ENCODE measurements at regions not wholly inside any gene's neighbourhood (a gene's known extent, or its start where the extent isn't known, plus 50 kb on each side); places are given as distances from the start of the nearest gene placed in this dataset.

- CTCF ChIA-PET = no interaction called here
- Histone ChIP-seq H3K27me3 (ENCODE audit: control insufficient read depth in 2 of 2, insufficient read depth in 2 of 2, low read length in 2 of 2) (peaks cover 0 to 3% of the 10 kb centered on the region in 2 experiments), H3K9me1 (replicated peaks; ENCODE audit: control insufficient read depth, extremely low read depth, insufficient read depth, low read length) (no peaks in the 10 kb centered on the region), H2AFZ (ENCODE audit: low read depth, low read length) (no peak overlapping the region), H3K9ac (replicated peaks; ENCODE audit: extremely low read depth, insufficient read depth, low read length) (no peak overlapping the region), H3K36me3 (ENCODE audit: control insufficient read depth in 2 of 2, extremely low read depth in 1 of 2, insufficient read depth in 2 of 2, low read length in 2 of 2) (no peaks in the 10 kb centered on the region), H3K4me1 (ENCODE audit: control insufficient read depth, extremely low read depth, insufficient read depth, low read length) (peaks cover 10% of the 10 kb centered on the region), H4K20me1 (replicated peaks; ENCODE audit: control insufficient read depth, extremely low read depth, insufficient read depth, low read length) (no peaks in the 10 kb centered on the region), H3K27ac (ENCODE audit: insufficient read depth, low read depth, low read length) (no peak overlapping the region), H3K9me3 (replicated peaks; ENCODE audit: control insufficient read depth, insufficient read depth, low read length) (no peaks in the 10 kb centered on the region), H3K4me2 (ENCODE audit: insufficient read depth, low read length) (no peak overlapping the region), H3K4me3 (replicated peaks in 1 of 3; ENCODE audit: insufficient read depth in 1 of 3, low read depth in 1 of 3, low read length in 3 of 3) (no peak overlapping the region), H3K79me2 (ENCODE audit: control insufficient read depth, insufficient read depth, low read length) (no peaks in the 10 kb centered on the region)
- POLR2A ChIA-PET = no interaction called here
- intact Hi-C loops (cut with micrococcal nuclease) (loop anchor here (10.0 kb wide), 1 partner anchor 1637 kb away; no protein-coding TSS in a partner anchor), dilution Hi-C loops (cut with MboI; ENCODE audit: extremely low pct_ligation_motif_present, low sequenced_read_pairs) (no loop called here)
- FAIRE-seq (no peak), DNase-seq (ENCODE audit: low read depth, low spot score) (no peak)
- no TSS peak for BruUV-seq (replicated peaks)
- TF ChIP-seq MYC (IDR thresholded peaks at IDR 0.05; ENCODE audit: low read depth, low read length) = no peak
- TF ChIP-seq GATA2 (IDR thresholded peaks at IDR 0.05; ENCODE audit: insufficient read depth, insufficient read length, low read depth, low read length) = no peak
- no peak for TF ChIP-seq POLR2AphosphoS5 (IDR thresholded peaks at IDR 0.05; ENCODE audit: insufficient read depth, low read depth, low read length)
- no peak for TF ChIP-seq POLR2A (IDR thresholded peaks at IDR 0.05; ENCODE audit: low read depth, low read length)
- no peak for TF ChIP-seq EZH2 (IDR thresholded peaks at IDR 0.05; ENCODE audit: borderline replicate concordance, low read depth, low read length, severe bottlenecking)
- TF ChIP-seq CTCF (IDR thresholded peaks at IDR 0.05; ENCODE audit: extremely low read depth in 1 of 2, insufficient read depth in 1 of 2, low read depth in 1 of 2, low read length in 2 of 2) = no peak
- no peak for TF ChIP-seq JUN (IDR thresholded peaks at IDR 0.05; ENCODE audit: borderline replicate concordance, insufficient read depth, insufficient read length, low read depth)
- TF ChIP-seq MAX (IDR thresholded peaks at IDR 0.05; ENCODE audit: insufficient read depth, insufficient read length) = no peak
- TF ChIP-seq FOS (IDR thresholded peaks at IDR 0.05; ENCODE audit: borderline replicate concordance, insufficient read depth, low read length) = no peak
Measured at GRCh38 chr18:9011431-9011830, 91.1 kb upstream of the NDUFV2 start.
